ENCODE measurements at regions not wholly inside any gene's neighbourhood (a gene's known extent, or its start where the extent isn't known, plus 50 kb on each side); places are given as distances from the start of the nearest gene placed in this dataset.

DNA sequence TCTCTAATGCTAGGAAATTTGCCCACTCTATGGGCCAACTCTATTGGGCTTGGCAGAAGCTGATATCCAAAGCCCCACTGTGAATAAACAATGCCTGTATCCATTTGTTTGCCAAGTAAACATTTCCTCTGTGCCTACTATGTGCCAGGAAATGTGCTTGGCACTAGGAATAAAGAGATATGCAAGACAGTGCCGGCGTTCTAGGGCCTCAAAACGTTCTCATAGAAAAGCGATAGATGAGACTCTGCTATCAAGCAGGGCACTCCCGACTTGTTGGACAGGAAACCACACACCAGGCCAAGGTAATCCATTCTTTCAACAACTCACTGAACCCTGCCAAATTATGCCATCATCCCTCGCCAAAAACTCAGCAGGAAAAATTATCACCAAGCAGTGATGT is 196.7 kb downstream of the IPMK start:
- no peak overlapping the region for H3K27ac ChIP-seq (ENCODE audit: low read depth, low read length, poor library complexity, severe bottlenecking)
- POLR2A ChIA-PET = no interaction called here
- no peaks in the 10 kb centered on the region for H3K9me2 ChIP-seq (ENCODE audit: insufficient read depth, low read length)
- no peak for TF ChIP-seq EZH2phosphoT487 (IDR thresholded peaks at IDR 0.05; ENCODE audit: borderline replicate concordance, low read depth, low read length)
- TF ChIP-seq, protein P1, sequence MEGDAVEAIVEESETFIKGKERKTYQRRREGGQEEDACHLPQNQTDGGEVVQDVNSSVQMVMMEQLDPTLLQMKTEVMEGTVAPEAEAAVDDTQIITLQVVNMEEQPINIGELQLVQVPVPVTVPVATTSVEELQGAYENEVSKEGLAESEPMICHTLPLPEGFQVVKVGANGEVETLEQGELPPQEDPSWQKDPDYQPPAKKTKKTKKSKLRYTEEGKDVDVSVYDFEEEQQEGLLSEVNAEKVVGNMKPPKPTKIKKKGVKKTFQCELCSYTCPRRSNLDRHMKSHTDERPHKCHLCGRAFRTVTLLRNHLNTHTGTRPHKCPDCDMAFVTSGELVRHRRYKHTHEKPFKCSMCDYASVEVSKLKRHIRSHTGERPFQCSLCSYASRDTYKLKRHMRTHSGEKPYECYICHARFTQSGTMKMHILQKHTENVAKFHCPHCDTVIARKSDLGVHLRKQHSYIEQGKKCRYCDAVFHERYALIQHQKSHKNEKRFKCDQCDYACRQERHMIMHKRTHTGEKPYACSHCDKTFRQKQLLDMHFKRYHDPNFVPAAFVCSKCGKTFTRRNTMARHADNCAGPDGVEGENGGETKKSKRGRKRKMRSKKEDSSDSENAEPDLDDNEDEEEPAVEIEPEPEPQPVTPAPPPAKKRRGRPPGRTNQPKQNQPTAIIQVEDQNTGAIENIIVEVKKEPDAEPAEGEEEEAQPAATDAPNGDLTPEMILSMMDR (conservative IDR thresholded peaks at IDR 0.05; ENCODE audit: low read length) = no peak
- H4K20me1 ChIP-seq (ENCODE audit: insufficient read depth, low read length) = no peaks in the 10 kb centered on the region
- no peaks in the 10 kb centered on the region for H3K79me2 ChIP-seq (ENCODE audit: insufficient read depth, low read depth, low read length)
- no peak overlapping the region for H3K4me3 ChIP-seq (ENCODE audit: low read depth, low read length, poor library complexity, severe bottlenecking)
- DNase-seq (ENCODE audit: low spot score) = no peak
- H2AFZ ChIP-seq (ENCODE audit: low read length) = no peak overlapping the region
- CTCF ChIA-PET (ENCODE audit: unreplicated experiment) = no interaction called here
- H3K4me1 ChIP-seq (ENCODE audit: insufficient read depth, low read length, poor library complexity, severe bottlenecking) = no peaks in the 10 kb centered on the region
- H3K4me2 ChIP-seq (ENCODE audit: low read length) = no peak overlapping the region
- H3K9me3 ChIP-seq (ENCODE audit: low read length) = no peaks in the 10 kb centered on the region
- H3K36me3 ChIP-seq (ENCODE audit: insufficient read depth, low read length) = no peaks in the 10 kb centered on the region
- no TSS peak for BruUV-seq (replicated peaks)
- intact Hi-C loops (cut with micrococcal nuclease; ENCODE audit: unreplicated experiment) = no loop called here

- H3K79me2 ChIP-seq (ENCODE audit: insufficient read depth, low read depth, low read length) = no peaks in the 10 kb centered on the region
- POLR2A ChIA-PET = no interaction called here
- no peak overlapping the region for H2AFZ ChIP-seq (ENCODE audit: low read length)
- H4K20me1 ChIP-seq (ENCODE audit: insufficient read depth, low read length) = no peaks in the 10 kb centered on the region
- H3K36me3 ChIP-seq (ENCODE audit: insufficient read depth, low read length) = no peaks in the 10 kb centered on the region
- intact Hi-C loops (cut with micrococcal nuclease; ENCODE audit: unreplicated experiment) = loop anchor here (10.0 kb wide), 1 partner anchor 724 kb away; no protein-coding TSS in a partner anchor
- H3K27ac ChIP-seq (ENCODE audit: low read depth, low read length, poor library complexity, severe bottlenecking) = no peak overlapping the region
- DNase-seq (ENCODE audit: low spot score) = no peak
- TF ChIP-seq EZH2phosphoT487 (IDR thresholded peaks at IDR 0.05; ENCODE audit: borderline replicate concordance, low read depth, low read length) = no peak
- TF ChIP-seq, protein P1 (conservative IDR thresholded peaks at IDR 0.05; ENCODE audit: low read length) = no peak
- CTCF ChIA-PET (ENCODE audit: unreplicated experiment) = no interaction called here
- H3K4me3 ChIP-seq (ENCODE audit: low read depth, low read length, poor library complexity, severe bottlenecking) = no peak overlapping the region
- no TSS peak for BruUV-seq (replicated peaks)
- H3K4me2 ChIP-seq (ENCODE audit: low read length) = no peak overlapping the region
- H3K4me1 ChIP-seq (ENCODE audit: insufficient read depth, low read length, poor library complexity, severe bottlenecking) = no peaks in the 10 kb centered on the region
- H3K9me2 ChIP-seq (ENCODE audit: insufficient read depth, low read length) = no peaks in the 10 kb centered on the region
- H3K9me3 ChIP-seq (ENCODE audit: low read length) = no peaks in the 10 kb centered on the region
Measured at GRCh38 chr10:58068809-58069208, 198.9 kb downstream of the IPMK start.

DNA sequence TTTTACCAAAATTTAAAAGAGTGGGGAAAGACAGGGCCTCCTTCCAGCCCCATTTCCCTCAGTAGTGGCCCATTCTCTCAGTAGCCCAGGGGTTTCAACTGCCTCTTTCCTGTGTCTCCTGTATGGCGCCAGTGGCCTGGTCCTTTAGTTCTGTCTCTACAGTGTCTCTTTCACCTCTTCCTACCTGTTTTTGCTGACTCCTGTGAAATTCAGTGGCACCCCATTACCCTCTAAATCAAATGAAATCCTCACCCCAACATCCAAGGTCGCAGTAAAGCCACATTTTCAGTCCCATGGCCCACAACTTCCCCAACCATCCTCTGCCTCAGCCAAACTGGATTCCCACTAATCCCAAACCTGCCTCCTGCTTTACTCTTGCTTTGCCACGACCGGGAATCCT is 200.7 kb downstream of the IPMK start:
- no peaks in the 10 kb centered on the region for H3K9me2 ChIP-seq (ENCODE audit: insufficient read depth, low read length)
- H3K27ac ChIP-seq (ENCODE audit: low read depth, low read length, poor library complexity, severe bottlenecking) = no peak overlapping the region
- ChIA-PET POLR2A (no interaction called here), CTCF (ENCODE audit: unreplicated experiment) (no interaction called here)
- no peak overlapping the region for H3K4me3 ChIP-seq (ENCODE audit: low read depth, low read length, poor library complexity, severe bottlenecking)
- no TSS peak for BruUV-seq (replicated peaks)
- no peak for TF ChIP-seq EZH2phosphoT487 (IDR thresholded peaks at IDR 0.05; ENCODE audit: borderline replicate concordance, low read depth, low read length)
- TF ChIP-seq, protein P1 (conservative IDR thresholded peaks at IDR 0.05; ENCODE audit: low read length) = no peak
- DNase-seq (ENCODE audit: low spot score) = no peak
- intact Hi-C loops (cut with micrococcal nuclease; ENCODE audit: unreplicated experiment) = loop anchor here (10.0 kb wide), 1 partner anchor 722 kb away; no protein-coding TSS in a partner anchor
- H3K4me2 ChIP-seq (ENCODE audit: low read length) = no peak overlapping the region
- H4K20me1 ChIP-seq (ENCODE audit: insufficient read depth, low read length) = no peaks in the 10 kb centered on the region
- H2AFZ ChIP-seq (ENCODE audit: low read length) = no peak overlapping the region
- H3K79me2 ChIP-seq (ENCODE audit: insufficient read depth, low read depth, low read length) = no peaks in the 10 kb centered on the region
- no peaks in the 10 kb centered on the region for H3K9me3 ChIP-seq (ENCODE audit: low read length)
- H3K4me1 ChIP-seq (ENCODE audit: insufficient read depth, low read length, poor library complexity, severe bottlenecking) = no peaks in the 10 kb centered on the region
- H3K36me3 ChIP-seq (ENCODE audit: insufficient read depth, low read length) = no peaks in the 10 kb centered on the region
